Stimulated activated CD8-positive, alpha-beta memory T cell treated with anti-CD3 and anti-CD28 coated beads, Interleukin-15, amount 100 ng/mL, for 4 hours (primary cell): ENCODE measurements at regions not wholly inside any gene's neighbourhood (a gene's known extent, or its start where the extent isn't known, plus 50 kb on each side); places are given as distances from the start of the nearest gene placed in this dataset.

Experiments used
- DNase-seq, 2 donors: peaks; one replicate each; pipeline ENCODE4 v3.0.0-alpha.2; 2020; ENCODE audit warnings: low read depth in 2 of 2

- DNase-seq, result no peak
Measured at GRCh38 chr15:69841113-69841828, 256.4 kb downstream of the TLE3 start.

GRCh38 chr15:69842851-69843250 lies 254.9 kb downstream of the TLE3 start:
- no peak for DNase-seq

GRCh38 chr15:69843276-69843899 lies 254.3 kb downstream of the TLE3 start:
- DNase-seq, result no peak

- no peak for DNase-seq
Measured at GRCh38 chr15:69843900-69844304, 253.8 kb downstream of the TLE3 start.

GRCh38 chr15:69845159-69845558 lies 252.6 kb downstream of the TLE3 start:
- DNase-seq, result no peak

GRCh38 chr15:69847625-69848024 lies 250.1 kb downstream of the TLE3 start:
- no peak for DNase-seq

- DNase-seq, result no peak
Measured at GRCh38 chr15:69848096-69848495, 249.6 kb downstream of the TLE3 start.

- no peak for DNase-seq
Measured at GRCh38 chr15:69848551-69849231, 249.0 kb downstream of the TLE3 start.

GRCh38 chr15:69849232-69849610 lies 248.5 kb downstream of the TLE3 start:
- no peak for DNase-seq

- DNase-seq, result no peak
Measured at GRCh38 chr15:69852482-69852881, 245.2 kb downstream of the TLE3 start.

GRCh38 chr15:69852916-69853315 lies 244.8 kb downstream of the TLE3 start:
- DNase-seq, result no peak

- no peak for DNase-seq
Measured at GRCh38 chr15:69853544-69853951, 244.2 kb downstream of the TLE3 start.

GRCh38 chr15:69854001-69854400 lies 243.7 kb downstream of the TLE3 start:
- DNase-seq, result no peak

GRCh38 chr15:69854521-69855181 lies 243.1 kb downstream of the TLE3 start:
- DNase-seq, result no peak

- no peak for DNase-seq
Measured at GRCh38 chr15:69855258-69856000, 242.3 kb downstream of the TLE3 start.

- no peak for DNase-seq
Measured at GRCh38 chr15:69857250-69857649, 240.5 kb downstream of the TLE3 start.

- no peak for DNase-seq
Measured at GRCh38 chr15:69857686-69858391, 239.9 kb downstream of the TLE3 start.

- DNase-seq, result no peak
Measured at GRCh38 chr15:69858456-69858855, 239.3 kb downstream of the TLE3 start.

GRCh38 chr15:69859866-69860265 lies 237.9 kb downstream of the TLE3 start:
- no peak for DNase-seq

- DNase-seq, result no peak
Measured at GRCh38 chr15:69860321-69860720, 237.4 kb downstream of the TLE3 start.

- no peak for DNase-seq
Measured at GRCh38 chr15:69860921-69861320, 236.8 kb downstream of the TLE3 start.
